ENCODE measurements at regions not wholly inside any gene's neighbourhood (a gene's known extent, or its start where the extent isn't known, plus 50 kb on each side); places are given as distances from the start of the nearest gene placed in this dataset.

DNA sequence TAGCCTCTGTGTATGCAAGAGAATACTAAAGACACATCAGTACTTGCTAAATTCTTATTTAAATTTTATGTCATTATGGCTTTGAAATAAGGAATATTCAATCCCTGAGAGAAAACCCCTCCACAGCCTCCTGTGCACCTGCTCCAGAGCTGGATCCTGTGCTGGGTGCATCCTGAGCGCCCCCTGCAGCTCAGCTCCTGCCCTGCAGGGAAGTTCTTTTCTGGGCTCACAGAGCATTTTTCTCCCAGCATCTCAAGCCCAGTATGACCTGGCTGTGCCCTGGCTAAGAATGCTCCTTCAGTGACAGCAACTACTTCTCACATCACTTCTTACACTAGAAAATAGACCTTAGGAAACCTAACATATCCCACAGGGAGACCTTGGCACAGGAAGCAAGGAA is 1211.7 kb downstream of the TMEM121 start:
- TF ChIP-seq, protein P1, sequence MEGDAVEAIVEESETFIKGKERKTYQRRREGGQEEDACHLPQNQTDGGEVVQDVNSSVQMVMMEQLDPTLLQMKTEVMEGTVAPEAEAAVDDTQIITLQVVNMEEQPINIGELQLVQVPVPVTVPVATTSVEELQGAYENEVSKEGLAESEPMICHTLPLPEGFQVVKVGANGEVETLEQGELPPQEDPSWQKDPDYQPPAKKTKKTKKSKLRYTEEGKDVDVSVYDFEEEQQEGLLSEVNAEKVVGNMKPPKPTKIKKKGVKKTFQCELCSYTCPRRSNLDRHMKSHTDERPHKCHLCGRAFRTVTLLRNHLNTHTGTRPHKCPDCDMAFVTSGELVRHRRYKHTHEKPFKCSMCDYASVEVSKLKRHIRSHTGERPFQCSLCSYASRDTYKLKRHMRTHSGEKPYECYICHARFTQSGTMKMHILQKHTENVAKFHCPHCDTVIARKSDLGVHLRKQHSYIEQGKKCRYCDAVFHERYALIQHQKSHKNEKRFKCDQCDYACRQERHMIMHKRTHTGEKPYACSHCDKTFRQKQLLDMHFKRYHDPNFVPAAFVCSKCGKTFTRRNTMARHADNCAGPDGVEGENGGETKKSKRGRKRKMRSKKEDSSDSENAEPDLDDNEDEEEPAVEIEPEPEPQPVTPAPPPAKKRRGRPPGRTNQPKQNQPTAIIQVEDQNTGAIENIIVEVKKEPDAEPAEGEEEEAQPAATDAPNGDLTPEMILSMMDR (IDR thresholded peaks at IDR 0.05): no peak
- no peak for TF ChIP-seq POLR2A (IDR thresholded peaks at IDR 0.05)
